NCI-H446 (cell line): ENCODE measurements at regions not wholly inside any gene's neighbourhood (a gene's known extent, or its start where the extent isn't known, plus 50 kb on each side); places are given as distances from the start of the nearest gene placed in this dataset.

Experiments
- DNase-seq, 2 experiments: peaks; one replicate each; lab custom pipeline; 2025; lab: John Stamatoyannopoulos, UW

DNA sequence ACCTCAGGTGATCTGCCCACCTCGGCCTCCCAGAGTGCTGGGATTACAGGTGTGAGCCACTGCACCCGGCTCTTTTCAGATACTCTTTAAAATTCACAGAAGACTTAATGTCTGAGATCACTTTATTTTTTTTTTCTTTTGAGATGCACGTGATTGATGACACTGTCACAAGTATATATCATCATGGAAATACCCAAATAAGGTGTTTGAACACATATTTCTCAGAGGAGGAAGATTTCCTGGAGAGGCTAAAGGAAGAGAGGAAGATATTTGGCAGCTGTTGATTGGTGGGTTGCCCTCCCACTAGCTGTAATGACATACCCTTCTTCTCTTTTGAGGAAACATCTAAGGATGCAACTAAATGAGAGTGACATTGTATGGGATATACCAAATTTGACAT is 225.9 kb upstream of the CITED2 start:
- no peak for DNase-seq

DNA sequence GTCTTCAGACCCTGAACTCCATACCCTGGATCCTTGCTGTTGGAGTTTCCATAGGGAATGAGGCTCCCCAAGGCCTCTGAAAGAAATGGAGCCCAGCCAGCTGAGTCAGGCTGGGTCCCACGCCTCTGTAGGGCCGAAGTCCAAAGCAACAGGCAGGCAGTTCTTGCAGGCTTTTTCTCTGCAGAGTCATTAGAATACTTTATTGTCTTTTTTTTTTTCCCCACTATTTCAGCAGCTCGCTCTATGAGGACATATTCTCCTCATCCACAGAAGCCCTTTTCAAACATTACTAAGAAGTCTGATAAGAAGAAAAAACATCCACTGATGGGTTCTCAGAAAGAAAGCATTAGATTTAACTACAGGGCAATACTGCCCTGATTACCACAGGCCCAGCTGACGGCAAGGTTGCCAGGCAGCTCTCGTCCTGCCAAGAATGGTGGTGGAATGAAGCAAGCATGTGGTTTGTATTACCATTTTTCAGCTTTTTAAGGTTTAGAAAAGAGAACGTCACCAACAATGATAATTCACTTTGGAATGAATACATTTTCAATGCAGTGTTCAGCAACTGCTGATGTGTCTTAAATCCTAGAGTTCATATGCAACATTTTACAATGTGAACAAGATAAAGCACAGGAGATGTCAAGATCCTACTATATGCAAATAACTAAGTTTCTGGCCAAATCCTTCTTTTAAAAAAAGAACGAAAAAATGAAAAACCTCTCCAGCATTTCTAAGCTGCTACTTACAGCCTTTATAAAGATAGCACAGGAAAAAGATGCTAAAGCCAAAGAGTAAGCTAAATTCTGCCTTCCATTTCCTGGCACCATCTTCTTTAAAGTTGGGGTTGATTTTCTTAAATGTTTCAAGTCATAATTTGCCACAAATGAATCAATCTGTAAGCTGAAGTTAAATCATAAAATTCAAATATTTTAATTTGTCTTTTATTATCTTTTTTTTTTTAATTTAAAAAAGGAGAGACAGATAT is 223.6 kb upstream of the CITED2 start:
- DNase-seq: peak; percentile 42 to 67

DNA sequence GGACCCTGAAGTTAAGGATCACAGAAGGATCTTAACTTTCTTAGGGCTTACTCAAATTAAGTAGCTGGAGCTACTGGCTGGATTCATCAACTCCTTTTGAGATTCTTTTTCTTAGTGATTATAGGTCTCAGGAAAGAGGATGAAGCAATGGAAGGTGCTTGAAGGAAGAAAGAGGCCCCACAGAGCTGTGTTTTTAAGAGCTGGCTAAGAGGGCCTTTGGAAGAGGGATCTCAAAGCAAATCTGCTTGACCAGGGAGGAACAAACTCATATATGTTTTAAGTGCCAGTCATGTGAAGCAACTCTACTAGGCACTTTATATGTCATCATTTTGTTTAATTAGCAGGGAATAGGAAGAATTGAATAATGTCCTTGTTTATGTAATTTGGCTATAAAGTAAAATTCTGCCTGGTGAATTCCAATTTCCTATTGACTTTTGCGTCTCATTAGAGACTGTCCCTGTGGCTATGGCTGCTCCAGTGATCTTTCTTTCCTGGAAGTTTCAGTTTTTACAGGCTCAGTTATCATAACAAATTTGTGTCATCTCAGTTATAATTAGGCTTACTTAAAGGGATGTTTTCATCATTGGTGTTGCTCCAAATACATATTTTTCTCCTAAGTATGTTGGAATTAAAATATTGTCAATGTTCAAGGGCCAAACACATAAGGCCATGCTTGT is 222.8 kb upstream of the CITED2 start:
- no peak for DNase-seq

DNA sequence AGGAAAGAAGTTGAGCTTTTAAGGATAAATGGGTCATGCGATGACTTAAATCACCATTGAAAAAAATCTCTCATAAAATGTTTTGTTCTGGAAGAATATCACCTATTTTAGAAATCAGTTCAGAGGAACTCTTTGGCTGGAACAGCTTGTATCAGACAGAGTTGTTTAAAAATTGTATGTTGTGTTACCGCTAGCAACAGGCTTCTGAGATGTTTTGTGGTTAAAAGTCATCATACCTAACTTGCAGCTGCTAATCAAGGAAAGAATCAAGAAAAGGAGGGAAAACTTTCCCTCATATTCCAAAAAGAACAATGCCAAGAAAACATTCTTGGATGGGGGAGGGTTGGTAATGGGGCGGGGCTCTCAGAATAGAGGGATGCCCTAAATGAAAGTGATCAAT is 220.7 kb upstream of the CITED2 start:
- no peak for DNase-seq

DNA sequence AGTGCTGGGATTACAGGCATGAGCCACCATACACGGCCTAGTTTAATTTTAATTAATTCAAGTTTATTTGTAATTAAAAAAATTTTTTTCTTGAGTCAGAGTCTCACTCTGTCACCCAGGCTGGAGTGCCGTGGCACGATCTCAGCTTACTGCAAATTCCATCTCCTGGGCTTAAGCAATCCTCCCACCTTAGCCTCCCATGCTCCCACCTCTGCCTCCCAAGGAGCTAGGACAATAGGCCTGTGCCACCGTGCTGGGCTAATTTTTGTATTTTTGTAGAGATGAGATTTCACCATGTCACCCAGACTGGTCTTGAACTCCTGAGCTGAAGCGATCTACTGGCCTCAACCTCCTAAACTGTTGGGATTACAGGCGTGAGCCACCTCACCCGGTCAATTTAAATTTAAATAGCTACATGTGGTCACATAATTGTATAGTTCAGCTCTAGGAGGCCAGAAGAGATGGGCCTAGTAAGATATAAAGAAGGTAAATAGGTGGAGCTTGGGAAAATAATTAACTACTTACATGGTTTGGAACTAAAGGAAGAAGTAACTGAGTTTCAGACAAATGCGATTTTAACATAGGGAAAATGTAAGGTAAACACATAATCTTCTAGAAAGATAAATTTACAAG is 220.0 kb upstream of the CITED2 start:
- no peak for DNase-seq

DNA sequence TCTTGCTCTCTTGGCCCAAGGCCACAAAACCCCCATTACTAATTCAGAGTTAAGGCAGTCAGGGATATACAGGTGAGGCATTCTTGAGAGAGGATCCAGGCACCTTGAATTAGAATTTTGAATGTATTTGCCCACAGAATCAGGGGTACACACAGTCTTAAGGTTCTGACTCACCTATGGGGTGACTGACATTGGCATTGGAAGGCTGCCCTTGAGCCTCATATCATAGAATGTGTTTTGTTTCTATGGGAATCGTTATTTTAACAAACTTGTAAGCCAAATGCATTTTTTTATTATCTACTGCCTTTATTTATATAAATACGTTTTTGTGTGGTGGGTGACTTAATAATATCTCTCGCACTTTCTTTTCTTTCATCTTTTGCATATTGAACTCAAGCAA is 218.6 kb upstream of the CITED2 start:
- DNase-seq: no peak

DNA sequence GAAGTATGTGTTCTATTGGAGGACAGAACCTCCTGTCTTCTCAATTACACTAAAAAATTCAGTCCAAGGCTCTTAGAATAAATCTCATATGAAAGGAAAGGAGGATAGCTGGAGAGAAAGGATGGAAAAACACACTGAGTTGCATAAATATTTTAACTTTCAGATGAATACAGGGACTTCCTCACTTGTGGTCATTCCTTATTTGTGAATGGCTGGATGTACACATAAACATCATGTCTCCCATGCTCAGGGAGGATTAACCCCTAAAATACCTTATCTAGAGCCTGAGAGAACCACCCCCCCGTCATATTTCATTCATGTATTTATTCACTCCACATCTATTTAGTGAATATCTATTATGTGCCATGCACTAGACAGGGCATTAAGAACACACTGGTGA is 217.6 kb upstream of the CITED2 start:
- no peak for DNase-seq

DNA sequence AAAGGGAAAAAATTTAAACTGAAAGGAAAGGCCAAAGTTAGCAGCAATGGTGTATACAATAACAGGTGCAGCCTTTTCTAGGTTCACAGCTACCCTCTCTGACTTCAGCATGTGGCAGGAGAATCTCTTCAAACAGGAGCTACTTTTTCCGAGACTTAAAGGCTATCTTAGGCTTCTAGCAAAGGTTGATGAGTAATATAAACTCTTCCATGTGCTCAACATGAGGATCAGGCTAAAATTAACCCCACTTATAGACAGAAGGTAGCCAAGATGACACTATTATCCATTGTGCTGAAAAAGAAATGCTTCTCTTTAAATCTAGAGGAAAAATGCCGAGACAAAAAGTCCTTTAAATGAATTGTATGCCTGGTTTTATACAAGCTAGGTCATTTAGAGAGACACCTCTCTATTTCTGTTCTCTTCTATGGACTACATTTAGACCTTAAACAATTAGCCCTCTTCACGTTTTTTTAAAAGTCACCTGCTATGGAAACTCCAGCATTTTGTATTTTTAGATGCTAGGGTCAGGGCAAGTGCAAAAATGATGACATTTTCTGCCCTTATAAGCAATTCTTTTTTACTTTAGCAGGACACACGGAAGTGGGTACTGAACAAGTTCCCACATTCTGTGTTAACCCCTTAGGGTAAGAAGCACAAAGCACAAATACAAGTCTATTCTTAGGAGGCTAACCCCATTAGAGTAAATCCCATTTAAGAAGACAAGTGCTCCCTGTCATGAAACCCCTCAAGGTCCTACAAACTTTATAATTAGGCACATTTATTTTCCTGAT is 216.8 kb upstream of the CITED2 start:
- DNase-seq: no peak

DNA sequence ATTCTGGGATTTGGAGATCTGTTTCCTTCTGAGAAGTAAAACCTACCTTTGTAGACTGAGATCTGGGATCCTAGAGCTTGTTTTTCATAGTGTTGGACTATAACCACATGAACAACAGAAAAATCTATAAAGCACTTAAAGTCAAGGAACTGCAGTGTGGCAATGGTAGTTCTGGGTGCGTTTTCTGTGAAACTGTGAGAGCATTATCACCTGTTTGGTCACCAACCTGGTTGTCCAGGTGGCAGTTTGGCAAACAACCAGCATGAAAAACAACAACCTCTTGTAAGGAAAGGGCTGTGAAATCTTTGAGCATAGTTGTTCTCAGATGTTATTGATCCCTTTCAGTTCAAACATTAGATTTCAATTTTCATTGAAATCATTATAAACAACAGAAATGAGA is 215.8 kb upstream of the CITED2 start:
- no peak for DNase-seq

DNA sequence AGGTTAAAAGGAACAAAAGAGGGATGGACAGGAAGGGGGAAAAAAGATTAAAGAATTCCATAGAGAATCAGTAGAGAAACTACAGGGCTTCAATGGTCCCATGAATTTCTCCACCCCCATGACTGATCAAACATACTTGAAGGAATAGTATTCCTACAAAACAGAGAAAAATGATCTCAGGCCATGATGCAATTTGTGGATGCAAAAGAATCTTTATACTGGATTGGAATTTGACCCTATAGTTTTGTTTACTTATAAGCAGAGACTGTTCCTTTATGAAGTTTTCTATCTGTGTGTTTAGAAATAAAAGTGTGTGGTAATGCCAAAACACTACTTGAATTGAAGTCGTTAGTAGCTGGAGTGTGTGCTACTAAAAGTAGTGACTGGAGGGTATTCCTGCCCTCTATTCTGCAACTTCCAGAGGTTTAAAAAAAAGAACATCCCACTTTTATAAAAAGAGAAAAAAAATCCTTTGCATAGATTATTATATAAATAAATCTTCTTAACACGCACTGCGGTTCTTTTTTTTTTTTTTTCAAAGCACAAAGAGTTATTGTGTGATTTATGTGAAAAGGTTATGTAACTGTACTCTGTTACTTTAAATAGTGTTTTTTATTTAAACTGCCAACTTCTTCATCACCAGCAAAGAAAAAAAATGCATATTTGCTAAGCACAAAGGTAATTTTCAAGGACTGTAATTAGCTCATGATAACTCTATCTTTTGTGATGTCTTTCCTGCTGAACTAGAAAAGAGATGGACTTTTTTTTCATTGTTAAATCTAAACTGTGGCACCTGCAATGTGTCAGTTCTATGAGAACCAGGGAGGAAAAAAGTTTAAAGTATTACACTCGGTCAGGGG is 214.5 kb upstream of the CITED2 start:
- DNase-seq: no peak

DNA sequence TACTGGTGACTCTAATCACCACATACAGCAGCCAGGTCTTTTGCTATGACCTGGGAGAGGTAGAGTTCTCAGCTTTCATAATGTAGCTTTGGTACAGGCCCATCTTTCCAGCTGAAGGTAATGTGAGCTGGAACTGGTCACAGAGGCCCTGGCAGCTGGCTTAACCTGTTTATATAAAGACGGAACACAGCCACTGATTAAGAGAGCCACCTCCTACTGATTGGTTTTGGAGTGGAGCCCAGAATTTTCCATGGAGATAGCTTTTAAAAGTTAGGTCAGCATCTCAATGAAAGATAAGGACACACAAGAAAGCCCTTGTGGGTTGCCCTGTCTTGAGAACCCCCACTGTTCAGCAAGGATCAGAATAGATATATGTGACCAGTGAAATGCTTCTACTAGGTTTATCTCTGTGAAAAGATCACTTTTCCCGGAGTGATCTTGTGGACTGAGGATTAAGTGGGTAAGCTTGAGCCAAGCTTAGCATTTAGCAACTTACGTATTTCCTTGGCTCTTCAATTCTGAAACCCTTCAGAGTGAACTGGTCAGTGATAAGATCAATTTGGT is 213.7 kb upstream of the CITED2 start:
- peak in 1 of 2 experiments; percentile 18 for DNase-seq

DNA sequence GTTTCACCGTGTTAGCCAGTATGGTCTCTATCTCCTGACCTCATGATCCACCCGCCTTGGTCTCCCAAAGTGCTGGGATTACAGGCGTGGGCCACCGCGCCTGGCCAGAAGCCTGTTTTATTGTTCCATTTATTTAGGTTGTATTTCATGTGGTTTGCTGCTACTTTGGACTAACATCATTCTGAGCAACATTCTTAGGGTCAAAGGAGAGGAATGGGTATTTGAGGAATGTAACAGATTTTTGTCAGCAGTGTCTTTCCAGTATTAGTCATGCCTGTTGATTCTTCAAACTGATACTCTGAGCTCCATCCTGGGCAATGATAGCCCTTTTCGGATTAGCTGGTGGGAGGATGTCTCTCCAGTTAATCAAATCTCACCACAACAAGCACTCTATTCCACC is 213.0 kb upstream of the CITED2 start:
- DNase-seq: no peak

DNA sequence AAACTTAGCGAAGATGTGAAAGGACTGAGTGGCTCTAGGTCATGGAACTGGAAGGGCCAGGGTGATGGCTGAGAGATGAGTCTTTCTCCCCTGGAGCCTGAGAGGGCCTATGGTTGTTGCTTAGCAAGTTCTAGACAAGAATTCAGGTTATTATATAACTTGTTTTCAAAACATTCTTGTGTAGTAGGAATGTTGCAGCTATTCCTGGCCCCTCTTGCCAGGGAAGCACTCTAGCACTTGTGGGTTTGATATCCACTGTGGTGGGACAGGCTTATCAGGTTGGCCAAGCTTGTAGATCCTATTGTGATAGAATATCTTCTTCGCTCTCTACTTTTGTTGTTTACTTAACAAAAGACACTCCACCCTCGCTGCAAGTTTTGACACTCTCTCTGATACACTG is 211.8 kb upstream of the CITED2 start:
- DNase-seq: no peak

DNA sequence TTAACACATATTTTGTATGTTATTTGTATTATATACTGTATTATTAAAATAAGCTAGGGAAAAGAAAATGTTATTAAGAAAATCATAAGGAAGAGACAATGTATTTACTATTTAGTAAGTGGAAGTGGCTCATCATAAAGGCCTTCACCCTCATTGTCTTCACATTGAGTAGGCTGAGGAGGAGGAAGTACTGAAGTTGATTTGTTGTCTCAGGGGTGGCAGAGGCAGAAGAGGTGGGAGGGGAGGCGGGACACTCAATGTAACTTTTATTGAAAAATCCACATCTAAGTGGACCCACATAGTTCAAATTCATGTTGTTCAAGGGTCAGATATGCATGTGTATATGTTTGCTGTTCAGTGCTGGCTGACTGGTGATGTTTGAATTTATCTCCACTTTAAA is 210.2 kb upstream of the CITED2 start:
- DNase-seq: no peak

DNA sequence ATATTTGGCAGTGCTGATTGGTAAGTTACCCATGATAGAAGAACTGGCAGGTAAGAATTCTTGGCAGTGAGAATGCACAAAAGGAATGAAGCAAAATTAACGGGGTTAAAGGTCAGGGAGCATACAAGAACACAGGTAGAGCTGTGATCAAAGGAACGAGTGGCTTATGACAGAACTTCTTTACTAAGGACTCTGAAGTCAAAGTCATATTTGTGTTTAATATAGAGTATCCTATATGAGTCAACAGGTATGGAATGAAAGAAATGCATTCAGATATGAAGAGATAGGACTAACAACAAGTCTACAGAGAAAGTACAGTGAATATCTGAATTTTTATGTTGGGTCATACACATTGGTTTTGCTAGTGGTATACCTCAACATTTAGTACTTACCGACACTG is 209.0 kb upstream of the CITED2 start:
- DNase-seq: no peak

DNA sequence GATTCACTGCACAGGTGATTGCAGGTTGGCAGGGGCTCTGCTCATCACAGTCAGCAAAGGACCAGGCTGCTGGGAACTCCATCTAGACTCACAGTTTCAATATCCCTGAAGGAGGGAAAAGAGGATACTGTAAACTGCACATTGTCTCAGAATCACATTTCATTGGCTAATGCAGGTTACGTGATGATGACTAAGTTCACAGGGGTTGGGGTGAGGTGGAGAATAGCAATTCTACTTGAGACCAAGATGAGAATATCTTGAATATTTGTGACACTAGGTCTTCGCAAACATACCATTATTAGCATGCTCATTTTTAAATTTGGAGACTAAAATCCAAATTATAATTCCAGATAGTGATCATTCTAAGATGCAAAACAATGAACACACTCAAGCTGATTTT is 208.5 kb upstream of the CITED2 start:
- no peak for DNase-seq

DNA sequence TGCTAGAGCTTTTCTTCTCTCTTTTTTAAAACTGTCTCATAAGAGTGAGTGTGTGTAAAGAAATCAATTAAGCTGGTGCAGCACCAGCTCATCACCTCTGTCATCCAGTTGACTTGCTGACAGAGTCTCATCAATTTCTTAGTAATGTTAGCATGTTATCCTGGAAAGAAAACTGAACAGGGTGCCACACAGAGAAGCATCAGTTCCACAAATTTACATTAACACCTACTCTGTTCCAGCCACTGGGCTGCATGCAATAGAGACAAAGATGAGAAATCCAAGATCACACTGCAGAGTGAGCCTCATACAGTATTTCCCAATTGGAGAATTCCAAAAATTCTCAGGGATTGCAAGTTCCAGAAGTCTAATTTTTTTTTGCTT is 207.0 kb upstream of the CITED2 start:
- no peak for DNase-seq

DNA sequence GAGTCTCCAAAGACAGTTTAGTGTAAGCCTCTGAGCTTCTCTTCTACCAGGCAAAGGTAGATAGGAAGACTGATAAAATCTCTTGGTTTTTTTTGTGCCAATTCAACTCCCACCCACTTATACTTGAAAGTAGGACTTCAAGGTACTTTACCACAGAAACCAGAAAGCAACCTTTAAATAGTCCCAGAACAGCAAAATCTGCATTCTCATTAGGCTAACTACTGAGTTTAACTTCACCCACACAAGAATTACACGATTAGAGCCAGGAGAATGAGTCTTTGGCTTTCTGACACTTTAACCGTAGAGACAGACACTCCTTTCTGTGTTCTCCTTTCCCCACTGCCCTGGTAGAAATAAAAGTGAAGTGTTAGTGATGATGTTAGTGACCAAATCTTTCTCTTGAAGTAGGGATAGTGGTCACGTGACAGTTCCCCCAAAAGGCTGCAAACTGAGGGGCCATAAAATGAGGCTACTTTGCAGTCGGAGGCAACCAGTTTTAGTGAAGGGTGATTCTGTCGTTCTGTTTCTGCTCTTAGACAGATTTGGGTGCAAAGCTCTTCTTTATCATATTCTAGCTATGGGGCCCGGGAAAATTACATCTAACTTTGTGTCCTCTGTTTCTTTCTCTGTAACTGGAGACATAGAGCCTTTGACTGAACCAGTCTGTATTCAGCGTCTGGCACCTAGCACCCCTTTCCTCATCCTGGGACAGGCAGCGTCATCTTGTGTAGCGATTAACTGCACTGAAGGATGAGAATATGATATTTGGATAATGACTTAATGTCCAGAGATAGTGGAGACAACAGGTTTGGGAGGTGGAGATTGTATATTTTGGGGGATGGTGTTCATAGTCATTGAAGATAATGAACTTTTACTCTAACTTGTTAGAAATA is 206.4 kb upstream of the CITED2 start:
- DNase-seq: no peak

DNA sequence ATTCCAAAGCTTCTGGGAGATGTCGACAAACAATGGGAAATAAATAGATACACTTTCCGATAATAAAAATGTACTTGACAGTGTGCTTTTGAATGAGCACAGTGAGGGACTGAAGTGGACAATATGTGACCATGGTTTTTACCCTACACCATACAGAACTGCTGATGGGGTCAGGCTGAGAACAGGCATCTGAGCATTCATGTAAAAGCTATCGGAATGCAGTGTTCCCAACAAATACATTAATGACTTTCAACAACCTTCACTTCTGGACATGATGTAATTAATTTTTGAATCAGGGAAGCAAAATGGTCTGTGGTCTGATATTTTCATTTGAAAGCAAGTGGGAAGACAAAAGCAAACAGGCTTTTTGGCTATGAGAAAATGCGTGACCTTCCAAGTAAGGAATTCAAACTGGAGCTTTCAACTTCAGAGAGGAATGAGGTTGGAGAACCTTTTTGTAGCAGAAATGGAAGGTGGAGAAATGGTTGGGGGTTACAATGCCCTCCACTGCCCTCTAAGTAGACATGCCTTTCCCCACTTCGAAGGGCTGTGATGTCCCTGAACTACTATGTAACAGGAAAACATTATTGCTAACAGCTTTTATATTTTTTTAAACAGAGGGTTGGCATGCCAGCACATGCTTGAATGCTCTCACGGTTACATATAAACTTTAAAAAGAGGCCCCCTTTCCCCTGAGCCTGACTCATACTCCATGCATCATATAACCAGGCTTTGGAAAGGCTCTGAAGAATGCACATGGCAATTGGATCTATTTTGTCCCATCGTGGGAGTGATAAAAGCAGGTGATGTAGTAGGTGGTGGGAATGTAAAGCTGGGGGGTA is 203.5 kb upstream of the CITED2 start:
- DNase-seq: no peak
